ENCODE measurements at regions not wholly inside any gene's neighbourhood (a gene's known extent, or its start where the extent isn't known, plus 50 kb on each side); places are given as distances from the start of the nearest gene placed in this dataset.

GRCh38 chr7:146008293-146008692 is 108.3 kb upstream of the CNTNAP2 start:
- TF ChIP-seq MAX (IDR thresholded peaks at IDR 0.05; ENCODE audit: low read depth, low read length) (no peak), ZBTB40 (IDR thresholded peaks at IDR 0.05; ENCODE audit: borderline replicate concordance) (no peak), ZSCAN29 (IDR thresholded peaks at IDR 0.05) (no peak), SMAD5 (IDR thresholded peaks at IDR 0.05; ENCODE audit: low read depth) (no peak), BRCA1 (IDR thresholded peaks at IDR 0.05; ENCODE audit: low read depth, low read length) (no peak), SREBF2 (IDR thresholded peaks at IDR 0.05; ENCODE audit: low read length) (no peak), EZH2 (IDR thresholded peaks at IDR 0.05; ENCODE audit: borderline replicate concordance, control insufficient read depth, low read depth, low read length) (no peak), POLR2A (IDR thresholded peaks at IDR 0.05; ENCODE audit: low read depth, low read length) (no peak), FOXK2 (IDR thresholded peaks at IDR 0.05) (no peak), ATF2 (IDR thresholded peaks at IDR 0.05; ENCODE audit: low read length) (no peak), NFXL1 (IDR thresholded peaks at IDR 0.05; ENCODE audit: borderline replicate concordance) (no peak), CREM (IDR thresholded peaks at IDR 0.05; ENCODE audit: low read depth) (no peak)
